NCI-H1930 (cell line): ENCODE measurements at regions not wholly inside any gene's neighbourhood (a gene's known extent, or its start where the extent isn't known, plus 50 kb on each side); places are given as distances from the start of the nearest gene placed in this dataset.

Experiments used
- DNase-seq, 2 experiments: peaks; one replicate each; lab custom pipeline; 2025; lab: John Stamatoyannopoulos, UW

GRCh38 chr20:22431419-22431818 lies 153.0 kb downstream of the FOXA2 start:
- no peak for DNase-seq

GRCh38 chr20:22430746-22431168 lies 153.6 kb downstream of the FOXA2 start:
- no peak for DNase-seq

- DNase-seq: peak in 1 of 2 experiments; percentile 75
These were observed 154.1 kb downstream of the FOXA2 start for GRCh38 chr20:22430154-22430745.

GRCh38 chr20:22429175-22430153 lies 154.9 kb downstream of the FOXA2 start:
- DNase-seq: no peak

GRCh38 chr20:22428051-22428450 lies 156.3 kb downstream of the FOXA2 start:
- DNase-seq: no peak

- no peak for DNase-seq
These were observed 157.6 kb downstream of the FOXA2 start for GRCh38 chr20:22426772-22427171.

- no peak for DNase-seq
These were observed 158.8 kb downstream of the FOXA2 start for GRCh38 chr20:22425344-22426295.

GRCh38 chr20:22423190-22423832 lies 161.1 kb downstream of the FOXA2 start:
- DNase-seq: no peak

- no peak for DNase-seq
These were observed 164.2 kb downstream of the FOXA2 start for GRCh38 chr20:22420116-22420598.

- no peak for DNase-seq
These were observed 165.6 kb downstream of the FOXA2 start for GRCh38 chr20:22418738-22419137.

GRCh38 chr20:22414305-22414742 lies 170.0 kb downstream of the FOXA2 start:
- no peak for DNase-seq

GRCh38 chr20:22412977-22413868 lies 171.1 kb downstream of the FOXA2 start:
- no peak for DNase-seq

- no peak for DNase-seq
These were observed 172.5 kb downstream of the FOXA2 start for GRCh38 chr20:22411627-22412450.

GRCh38 chr20:22411286-22411626 lies 173.1 kb downstream of the FOXA2 start:
- no peak for DNase-seq

- DNase-seq: no peak
These were observed 173.7 kb downstream of the FOXA2 start for GRCh38 chr20:22410556-22411130.

- no peak for DNase-seq
These were observed 175.6 kb downstream of the FOXA2 start for GRCh38 chr20:22408521-22409402.

GRCh38 chr20:22407237-22408193 lies 176.9 kb downstream of the FOXA2 start:
- no peak for DNase-seq
